Gastrocnemius medialis (tissue), 4 donors: ENCODE measurements at regions not wholly inside any gene's neighbourhood (a gene's known extent, or its start where the extent isn't known, plus 50 kb on each side); places are given as distances from the start of the nearest gene placed in this dataset.

Experiments used
- ATAC-seq, 2 donors: fragments of 150-250 bp; one replicate each; pipeline ENCODE4 v1.9.1; 2016
- DNase-seq, 2 donors: peaks; one replicate each; pipeline ENCODE4 v3.0.0-alpha.2; 2019
- H3K27ac ChIP-seq, 4 donors: fragments of 200-600 bp; sonication (generic); 1 replicate in 1 of 4; 2 replicates in 3 of 4; pipeline ENCODE4 v1.5.1; 2016 to 2018; ENCODE audit warnings: mild to moderate bottlenecking in 2 of 4, moderate library complexity in 1 of 4
- H3K27me3 ChIP-seq, 3 donors: fragments of 200-600 bp; sonication (generic) in 2 of 3; 1 replicate in 1 of 3; 2 replicates in 2 of 3; pipeline versions ENCODE4 v1.5.1 to v1.6.0; 2016 to 2019; ENCODE audit warnings: mild to moderate bottlenecking in 1 of 3, moderate library complexity in 1 of 3
- H3K36me3 ChIP-seq, 2 donors: fragments of 200-600 bp; sonication (generic) in 1 of 2; one replicate each; pipeline ENCODE4 v1.5.1; 2017 to 2018
- H3K4me1 ChIP-seq, 2 donors: fragments of 200-600 bp; sonication (generic) in 1 of 2; one replicate each; pipeline ENCODE4 v1.5.1; 2016 to 2017; ENCODE audit warnings: mild to moderate bottlenecking in 2 of 2
- H3K4me3 ChIP-seq, 4 donors: fragments of 200-600 bp; sonication (generic) in 3 of 4; 1 replicate in 1 of 4; 2 replicates in 3 of 4; pipeline ENCODE4 v1.5.1; 2016 to 2019; ENCODE audit warnings: mild to moderate bottlenecking in 2 of 4
- H3K9me3 ChIP-seq, 3 donors: fragments of 200-600 bp; sonication (generic) in 2 of 3; 1 replicate in 1 of 3; 2 replicates in 2 of 3; pipeline ENCODE4 v1.5.1; 2016 to 2019
- CTCF ChIP-seq, 5 experiments: fragments of 450-650 bp in 3 of 5; fragments of 200-600 bp in 2 of 5; sonication (generic) in 2 of 5; IDR thresholded peaks in 4 of 5; conservative IDR thresholded peaks in 1 of 5; 1 replicate in 4 of 5; 2 replicates in 1 of 5; pipeline ENCODE4 v1.5.1; 2016 to 2019; ENCODE audit warnings: antibody characterized with exemption in 5 of 5, mild to moderate bottlenecking in 3 of 5, moderate library complexity in 3 of 5
- POLR2A ChIP-seq, 2 donors: fragments of 450-650 bp; IDR thresholded peaks; one replicate each; pipeline ENCODE4 v1.6.1; 2017; ENCODE audit warnings: antibody characterized with exemption in 2 of 2, mild to moderate bottlenecking in 2 of 2, moderate library complexity in 2 of 2
- in situ Hi-C, 4 donors: fragments of 200-750 bp; cut with MboI; loops; one replicate each; pipeline versions ENCODE4 v1.15.0 to v1.8.0; 2017; ENCODE audit warnings: low sequenced_read_pairs in 4 of 4
- intact Hi-C: fragments of 100-400 bp; cut with DNase I; formaldehyde crosslinking; loops from one replicate; pipeline ENCODE4 v1.15.1; 2023; ENCODE audit warnings: low total_unique reads

- Histone ChIP-seq H3K36me3 (no peaks in the 10 kb centered on the region), H3K27ac (no peak overlapping the region), H3K4me3 (no peak overlapping the region), H3K27me3 (no peaks in the 10 kb centered on the region), H3K9me3 (no peaks in the 10 kb centered on the region), H3K4me1 (peaks cover 0 to 4% of the 10 kb centered on the region in 2 donors)
- intact Hi-C loops = no loop called here
- TF ChIP-seq CTCF (IDR thresholded peaks at IDR 0.05 in 4 of 5, conservative IDR thresholded peaks at IDR 0.05 in 1 of 5) (no peak), POLR2A (IDR thresholded peaks at IDR 0.05) (no peak)
- ATAC-seq = no peak
- in situ Hi-C loops = no loop called here
- DNase-seq = no peak
These were observed 181.7 kb upstream of the GDF10 start for GRCh38 chr10:47118326-47118725.

- intact Hi-C loops (no loop called here), in situ Hi-C loops (no loop called here)
- H3K36me3 ChIP-seq = no peaks in the 10 kb centered on the region
- no peaks in the 10 kb centered on the region for H3K27me3 ChIP-seq
- no peaks in the 10 kb centered on the region for H3K4me1 ChIP-seq
- ATAC-seq (no peak), DNase-seq (no peak)
- TF ChIP-seq POLR2A (IDR thresholded peaks at IDR 0.05) = no peak
- no peak overlapping the region for H3K4me3 ChIP-seq
- no peaks in the 10 kb centered on the region for H3K9me3 ChIP-seq
- no peak overlapping the region for H3K27ac ChIP-seq
These were observed 178.7 kb upstream of the GDF10 start for GRCh38 chr10:47121336-47121735.

GRCh38 chr10:47123716-47124288 is 176.2 kb upstream of the GDF10 start:
- DNase-seq (no peak), ATAC-seq (no peak)
- TF ChIP-seq POLR2A (IDR thresholded peaks at IDR 0.05) = no peak
- Histone ChIP-seq H3K4me1 (no peaks in the 10 kb centered on the region), H3K27ac (no peak overlapping the region), H3K36me3 (no peaks in the 10 kb centered on the region), H3K27me3 (no peaks in the 10 kb centered on the region), H3K9me3 (no peaks in the 10 kb centered on the region), H3K4me3 (no peak overlapping the region)
- in situ Hi-C loops = no loop called here
- intact Hi-C loops = no loop called here

- H3K27me3 ChIP-seq = no peaks in the 10 kb centered on the region
- no peak for DNase-seq
- no peak overlapping the region for H3K27ac ChIP-seq
- H3K4me3 ChIP-seq = no peak overlapping the region
- in situ Hi-C loops (no loop called here), intact Hi-C loops (no loop called here)
- H3K36me3 ChIP-seq = no peaks in the 10 kb centered on the region
- H3K4me1 ChIP-seq = no peaks in the 10 kb centered on the region
- H3K9me3 ChIP-seq = no peaks in the 10 kb centered on the region
- no peak for TF ChIP-seq POLR2A (IDR thresholded peaks at IDR 0.05)
- ATAC-seq = no peak
These were observed 172.7 kb upstream of the GDF10 start for GRCh38 chr10:47127188-47127785.

- no peak for TF ChIP-seq CTCF (IDR thresholded peaks at IDR 0.05 in 4 of 5, conservative IDR thresholded peaks at IDR 0.05 in 1 of 5)
- no peak for TF ChIP-seq POLR2A (IDR thresholded peaks at IDR 0.05)
- Histone ChIP-seq H3K36me3 (no peaks in the 10 kb centered on the region), H3K27me3 (no peaks in the 10 kb centered on the region), H3K4me3 (no peak overlapping the region), H3K4me1 (no peaks in the 10 kb centered on the region), H3K9me3 (no peaks in the 10 kb centered on the region), H3K27ac (no peak overlapping the region)
- ATAC-seq (no peak), DNase-seq (no peak)
- in situ Hi-C loops = no loop called here
- intact Hi-C loops = no loop called here
These were observed 169.5 kb upstream of the GDF10 start for GRCh38 chr10:47130491-47130890.

- H3K36me3 ChIP-seq = no peaks in the 10 kb centered on the region
- H3K27ac ChIP-seq = no peak overlapping the region
These were observed 166.0 kb upstream of the GDF10 start for GRCh38 chr10:47133871-47134570.

More at GRCh38 chr10:47133871-47134570, 166.0 kb upstream of the GDF10 start:
- Histone ChIP-seq H3K9me3 (no peaks in the 10 kb centered on the region), H3K27me3 (no peaks in the 10 kb centered on the region), H3K4me3 (no peak overlapping the region), H3K4me1 (peaks cover 0 to 3% of the 10 kb centered on the region in 2 donors)
- no peak for TF ChIP-seq CTCF (IDR thresholded peaks at IDR 0.05 in 4 of 5, conservative IDR thresholded peaks at IDR 0.05 in 1 of 5)
- TF ChIP-seq POLR2A (IDR thresholded peaks at IDR 0.05) = no peak
- in situ Hi-C loops = no loop called here
- DNase-seq (no peak), ATAC-seq (no peak)
- intact Hi-C loops = no loop called here
